Vagina (tissue), 2 donors: ENCODE measurements at regions not wholly inside any gene's neighbourhood (a gene's known extent, or its start where the extent isn't known, plus 50 kb on each side); places are given as distances from the start of the nearest gene placed in this dataset.

Experiments used
- DNase-seq, 2 donors: peaks; one replicate each; pipeline ENCODE4 v3.0.0-alpha.2; 2017; ENCODE audit errors: extremely low spot score in 2 of 2
- H3K27ac ChIP-seq: fragments of 200-600 bp; sonication (generic); one replicate; pipeline ENCODE4 v1.5.1; 2019
- H3K27me3 ChIP-seq: fragments of 200-600 bp; sonication (generic); one replicate; pipeline ENCODE4 v1.5.1; 2019
- H3K36me3 ChIP-seq, 2 donors: fragments of 200-600 bp; sonication (generic); one replicate each; pipeline ENCODE4 v1.5.1; 2017 to 2019
- H3K4me1 ChIP-seq: fragments of 200-600 bp; sonication (generic); one replicate; pipeline ENCODE4 v1.5.1; 2019
- H3K4me3 ChIP-seq, 2 donors: fragments of 200-600 bp; sonication (generic); 1 replicate in 1 of 2; 2 replicates in 1 of 2; pipeline ENCODE4 v1.5.1; 2016 to 2019
- H3K9me3 ChIP-seq: fragments of 200-600 bp; sonication (generic); one replicate; pipeline ENCODE4 v1.5.1; 2019
- POLR2A ChIP-seq, 2 donors: fragments of 450-650 bp; IDR thresholded peaks; one replicate each; pipeline ENCODE4 v1.6.1; 2017; ENCODE audit warnings: antibody characterized with exemption in 2 of 2, mild to moderate bottlenecking in 2 of 2, moderate library complexity in 2 of 2
- POLR2AphosphoS5 ChIP-seq, 2 donors: sonication (generic); formaldehyde crosslinking; IDR thresholded peaks; one replicate each; pipeline ENCODE4 v1.9.0; 2017; ENCODE audit warnings: antibody characterized with exemption in 2 of 2, mild to moderate bottlenecking in 2 of 2, low read depth in 1 of 2; ENCODE audit not compliant: insufficient read depth in 1 of 2
- intact Hi-C: fragments of 100-400 bp; cut with DNase I; formaldehyde crosslinking; loops from one replicate; pipeline ENCODE4 v1.15.1; 2023
- TF ChIP-seq, protein P1 (sequence below), 3 experiments: fragments of 450-650 bp in 2 of 3; fragments of 200-600 bp in 1 of 3; sonication (generic) in 1 of 3; IDR thresholded peaks; one replicate each; pipeline ENCODE4 v1.5.1; 2017 to 2019; ENCODE audit warnings: antibody characterized with exemption in 3 of 3, mild to moderate bottlenecking in 2 of 3, moderate library complexity in 2 of 3

GRCh38 chr16:87552072-87552718, 50.1 kb upstream of the JPH3 start:
- H3K27ac ChIP-seq = no peak overlapping the region
- H3K4me3 ChIP-seq = no peak overlapping the region
- intact Hi-C loops = no loop called here
- no peak for TF ChIP-seq POLR2A (IDR thresholded peaks at IDR 0.05)
- TF ChIP-seq, protein P1, sequence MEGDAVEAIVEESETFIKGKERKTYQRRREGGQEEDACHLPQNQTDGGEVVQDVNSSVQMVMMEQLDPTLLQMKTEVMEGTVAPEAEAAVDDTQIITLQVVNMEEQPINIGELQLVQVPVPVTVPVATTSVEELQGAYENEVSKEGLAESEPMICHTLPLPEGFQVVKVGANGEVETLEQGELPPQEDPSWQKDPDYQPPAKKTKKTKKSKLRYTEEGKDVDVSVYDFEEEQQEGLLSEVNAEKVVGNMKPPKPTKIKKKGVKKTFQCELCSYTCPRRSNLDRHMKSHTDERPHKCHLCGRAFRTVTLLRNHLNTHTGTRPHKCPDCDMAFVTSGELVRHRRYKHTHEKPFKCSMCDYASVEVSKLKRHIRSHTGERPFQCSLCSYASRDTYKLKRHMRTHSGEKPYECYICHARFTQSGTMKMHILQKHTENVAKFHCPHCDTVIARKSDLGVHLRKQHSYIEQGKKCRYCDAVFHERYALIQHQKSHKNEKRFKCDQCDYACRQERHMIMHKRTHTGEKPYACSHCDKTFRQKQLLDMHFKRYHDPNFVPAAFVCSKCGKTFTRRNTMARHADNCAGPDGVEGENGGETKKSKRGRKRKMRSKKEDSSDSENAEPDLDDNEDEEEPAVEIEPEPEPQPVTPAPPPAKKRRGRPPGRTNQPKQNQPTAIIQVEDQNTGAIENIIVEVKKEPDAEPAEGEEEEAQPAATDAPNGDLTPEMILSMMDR (IDR thresholded peaks at IDR 0.05) = no peak
- no peak for TF ChIP-seq POLR2AphosphoS5 (IDR thresholded peaks at IDR 0.05; ENCODE audit: insufficient read depth in 1 of 2, low read depth in 1 of 2)
- H3K27me3 ChIP-seq = no peaks in the 10 kb centered on the region
- no peaks in the 10 kb centered on the region for H3K9me3 ChIP-seq
- peaks cover 8% of the 10 kb centered on the region for H3K4me1 ChIP-seq
- H3K36me3 ChIP-seq = no peaks in the 10 kb centered on the region
- no peak for DNase-seq

DNA sequence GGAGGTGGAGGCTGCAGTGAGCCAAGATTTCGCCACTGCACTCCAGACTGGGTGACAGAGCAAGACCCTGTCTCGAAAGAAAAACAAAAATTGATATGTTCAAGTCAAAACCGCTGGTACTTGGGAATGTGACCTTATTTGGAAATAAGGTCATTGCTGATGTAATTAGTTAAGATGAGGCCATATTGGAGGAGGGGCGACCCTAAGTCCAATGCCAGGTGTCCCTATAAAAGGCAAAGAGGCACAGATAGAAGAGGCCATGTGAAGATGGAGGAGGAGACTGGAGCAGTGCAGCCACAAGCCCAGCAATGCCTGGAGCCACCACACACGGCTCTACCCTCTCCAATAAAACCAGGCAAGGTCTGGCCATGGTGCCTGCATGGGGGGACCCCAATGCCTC, 50.8 kb upstream of the JPH3 start:
- H3K4me3 ChIP-seq = no peak overlapping the region
- H3K27me3 ChIP-seq = no peaks in the 10 kb centered on the region
- no peaks in the 10 kb centered on the region for H3K9me3 ChIP-seq
- H3K4me1 ChIP-seq = peaks cover 8% of the 10 kb centered on the region
- TF ChIP-seq POLR2A (IDR thresholded peaks at IDR 0.05) (no peak), POLR2AphosphoS5 (IDR thresholded peaks at IDR 0.05; ENCODE audit: insufficient read depth in 1 of 2, low read depth in 1 of 2) (no peak)
- TF ChIP-seq, protein P1 (IDR thresholded peaks at IDR 0.05) = no peak
- no peak overlapping the region for H3K27ac ChIP-seq
- no peaks in the 10 kb centered on the region for H3K36me3 ChIP-seq
- no peak for DNase-seq
- intact Hi-C loops = no loop called here

GRCh38 chr16:87550495-87550961, 51.8 kb upstream of the JPH3 start:
- intact Hi-C loops = no loop called here
- DNase-seq = no peak
- no peak overlapping the region for H3K4me3 ChIP-seq
- H3K36me3 ChIP-seq = no peaks in the 10 kb centered on the region
- no peaks in the 10 kb centered on the region for H3K9me3 ChIP-seq
- TF ChIP-seq, protein P1 (IDR thresholded peaks at IDR 0.05) = peak; percentile 74 to 92 (median 76)
- no peak for TF ChIP-seq POLR2AphosphoS5 (IDR thresholded peaks at IDR 0.05; ENCODE audit: insufficient read depth in 1 of 2, low read depth in 1 of 2)
- H3K27me3 ChIP-seq = no peaks in the 10 kb centered on the region
- H3K4me1 ChIP-seq = no peaks in the 10 kb centered on the region
- no peak overlapping the region for H3K27ac ChIP-seq

DNA sequence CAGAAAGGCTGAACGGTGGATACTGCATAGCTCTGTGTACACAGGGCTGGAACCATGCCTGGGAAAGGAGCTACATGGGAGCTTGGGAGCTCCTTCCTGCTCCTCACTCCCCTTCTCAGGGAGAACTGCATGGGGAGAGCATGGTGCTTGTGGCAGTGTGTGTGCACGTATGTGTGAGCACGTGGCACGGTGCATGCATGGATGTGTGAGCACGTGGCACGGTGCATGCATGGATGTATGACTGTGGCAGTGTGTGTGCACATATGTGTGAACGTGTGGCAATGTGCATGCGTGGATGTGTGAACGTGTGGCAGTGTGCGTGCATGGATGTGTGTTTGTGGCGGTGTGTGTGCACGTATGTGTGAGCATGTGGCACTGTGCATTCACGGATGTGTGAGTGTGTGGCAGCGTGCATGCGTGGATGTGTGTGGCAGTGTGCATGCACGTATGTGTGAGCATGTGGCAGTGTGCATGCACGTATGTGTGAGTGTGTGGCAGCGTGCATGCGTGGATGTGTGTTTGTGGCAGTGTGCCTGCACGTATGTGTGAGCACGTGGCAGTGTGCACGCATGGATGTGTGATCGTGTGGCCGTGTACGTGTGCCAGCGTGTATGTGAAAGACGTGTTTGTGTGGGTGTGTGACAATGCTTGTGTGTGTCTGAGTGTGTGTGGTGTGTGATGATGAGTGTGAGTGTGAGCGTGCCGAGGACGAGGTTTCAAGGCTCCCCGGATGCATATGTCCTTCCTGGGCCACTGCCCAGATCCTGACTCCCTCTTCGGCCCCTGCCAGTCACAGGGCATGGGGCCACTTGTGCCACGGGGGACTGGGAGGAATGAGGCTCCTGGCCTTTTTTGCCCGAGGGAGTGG, 52.4 kb upstream of the JPH3 start:
- intact Hi-C loops = loop anchor here (10.0 kb wide), 1 partner anchor 115 kb away; no protein-coding TSS in a partner anchor
- TF ChIP-seq POLR2AphosphoS5 (IDR thresholded peaks at IDR 0.05; ENCODE audit: insufficient read depth in 1 of 2, low read depth in 1 of 2) = no peak
- TF ChIP-seq POLR2A (IDR thresholded peaks at IDR 0.05) = no peak
- TF ChIP-seq, protein P1 (IDR thresholded peaks at IDR 0.05) = no peak
- Histone ChIP-seq H3K4me3 (no peak overlapping the region), H3K36me3 (no peaks in the 10 kb centered on the region), H3K4me1 (no peaks in the 10 kb centered on the region), H3K27me3 (no peaks in the 10 kb centered on the region), H3K9me3 (no peaks in the 10 kb centered on the region), H3K27ac (no peak overlapping the region)
- DNase-seq = no peak
